Left ventricle myocardium inferior (tissue), 1 donor: ENCODE measurements at regions not wholly inside any gene's neighbourhood (a gene's known extent, or its start where the extent isn't known, plus 50 kb on each side); places are given as distances from the start of the nearest gene placed in this dataset.
"Not testable (repeated sequence)": the region's sequence is repeated elsewhere in the genome, so short reads cannot be mapped to it uniquely, and the experiment has no call there.

ENCODE experiments used
- DNase-seq: peaks from one replicate; pipeline ENCODE4 v3.0.0-alpha.2; 2020
- H3K27ac ChIP-seq: fragments of 200-600 bp; replicated peaks from 2 replicates; pipeline ENCODE4 v1.8.0; 2021
- H3K27me3 ChIP-seq: fragments of 200-600 bp; 2 replicates; pipeline ENCODE4 v1.8.0; 2021; ENCODE audit warnings: low read depth
- H3K36me3 ChIP-seq: fragments of 200-600 bp; 2 replicates; pipeline ENCODE4 v1.8.0; 2021
- H3K4me1 ChIP-seq: fragments of 200-600 bp; 2 replicates; pipeline ENCODE4 v1.8.0; 2021
- H3K4me3 ChIP-seq: fragments of 200-600 bp; 2 replicates; pipeline ENCODE4 v1.8.0; 2021; ENCODE audit warnings: mild to moderate bottlenecking, moderate library complexity
- H3K9me3 ChIP-seq: fragments of 200-600 bp; replicated peaks from 2 replicates; pipeline ENCODE4 v1.8.0; 2021
- CTCF ChIP-seq: fragments of 200-600 bp; IDR thresholded peaks from 2 replicates; pipeline ENCODE4 v1.8.0; 2021; ENCODE audit warnings: antibody characterized with exemption, mild to moderate bottlenecking, borderline replicate concordance
- intact Hi-C: fragments of 100-400 bp; cut with micrococcal nuclease; formaldehyde crosslinking; loops from one replicate; pipeline ENCODE4 v1.11.0; 2022
- donor health status: DM: no; HTN: yes; CAD: no; lungs with severe emphysema.

- H3K4me3 ChIP-seq, intact Hi-C loops, H3K4me1 ChIP-seq, H3K36me3 ChIP-seq, DNase-seq, H3K9me3 ChIP-seq, H3K27ac ChIP-seq, H3K27me3 ChIP-seq: not testable (repeated sequence)
- TF ChIP-seq CTCF, result peak; percentile 58
Measured at GRCh38 chr16:18131587-18131986, 204.9 kb downstream of the NPIPA8 start.

- H3K4me3 ChIP-seq, H3K4me1 ChIP-seq, H3K36me3 ChIP-seq, intact Hi-C loops, H3K9me3 ChIP-seq, H3K27me3 ChIP-seq, H3K27ac ChIP-seq, DNase-seq: not testable (repeated sequence)
Measured at GRCh38 chr16:18130478-18131120, 205.9 kb downstream of the NPIPA8 start.

GRCh38 chr16:18127033-18127432 lies 209.5 kb downstream of the NPIPA8 start:
- DNase-seq, H3K27ac ChIP-seq, H3K27me3 ChIP-seq, H3K4me3 ChIP-seq, H3K36me3 ChIP-seq, H3K4me1 ChIP-seq, intact Hi-C loops, H3K9me3 ChIP-seq: not testable (repeated sequence)

- H3K9me3 ChIP-seq, DNase-seq, H3K36me3 ChIP-seq, H3K4me1 ChIP-seq, H3K27ac ChIP-seq, H3K4me3 ChIP-seq, intact Hi-C loops, H3K27me3 ChIP-seq: not testable (repeated sequence)
Measured at GRCh38 chr16:18119092-18119491, 217.4 kb downstream of the NPIPA8 start.

- H3K4me1 ChIP-seq, H3K27ac ChIP-seq, H3K27me3 ChIP-seq, DNase-seq, intact Hi-C loops, H3K9me3 ChIP-seq, H3K36me3 ChIP-seq, H3K4me3 ChIP-seq: not testable (repeated sequence)
Measured at GRCh38 chr16:18118684-18119083, 217.9 kb downstream of the NPIPA8 start.

- DNase-seq, H3K27me3 ChIP-seq, H3K4me1 ChIP-seq, H3K4me3 ChIP-seq, H3K36me3 ChIP-seq, intact Hi-C loops, H3K9me3 ChIP-seq, H3K27ac ChIP-seq: not testable (repeated sequence)
Measured at GRCh38 chr16:18118071-18118470, 218.5 kb downstream of the NPIPA8 start.

GRCh38 chr16:18104412-18104811 lies 232.1 kb downstream of the NPIPA8 start:
- H3K36me3 ChIP-seq, H3K27ac ChIP-seq, H3K4me3 ChIP-seq, DNase-seq, H3K27me3 ChIP-seq, intact Hi-C loops, H3K4me1 ChIP-seq, H3K9me3 ChIP-seq: not testable (repeated sequence)

GRCh38 chr16:18101077-18101476 lies 235.5 kb downstream of the NPIPA8 start:
- H3K27ac ChIP-seq, intact Hi-C loops, H3K36me3 ChIP-seq, H3K4me3 ChIP-seq, H3K4me1 ChIP-seq, H3K9me3 ChIP-seq, H3K27me3 ChIP-seq, DNase-seq: not testable (repeated sequence)

- H3K9me3 ChIP-seq, H3K4me1 ChIP-seq, H3K27me3 ChIP-seq, H3K4me3 ChIP-seq, intact Hi-C loops, H3K36me3 ChIP-seq, H3K27ac ChIP-seq, DNase-seq: not testable (repeated sequence)
Measured at GRCh38 chr16:18092605-18093004, 243.9 kb downstream of the NPIPA8 start.

GRCh38 chr16:18080658-18081363 lies 255.7 kb downstream of the NPIPA8 start:
- H3K27ac ChIP-seq, H3K27me3 ChIP-seq, intact Hi-C loops, H3K4me1 ChIP-seq, H3K4me3 ChIP-seq, H3K9me3 ChIP-seq, H3K36me3 ChIP-seq, DNase-seq: not testable (repeated sequence)

- DNase-seq, H3K4me1 ChIP-seq, intact Hi-C loops, H3K27me3 ChIP-seq, H3K4me3 ChIP-seq, H3K36me3 ChIP-seq, H3K9me3 ChIP-seq, H3K27ac ChIP-seq: not testable (repeated sequence)
Measured at GRCh38 chr16:18077910-18078309, 258.6 kb downstream of the NPIPA8 start.
